ENCODE measurements at regions not wholly inside any gene's neighbourhood (a gene's known extent, or its start where the extent isn't known, plus 50 kb on each side); places are given as distances from the start of the nearest gene placed in this dataset.

DNA sequence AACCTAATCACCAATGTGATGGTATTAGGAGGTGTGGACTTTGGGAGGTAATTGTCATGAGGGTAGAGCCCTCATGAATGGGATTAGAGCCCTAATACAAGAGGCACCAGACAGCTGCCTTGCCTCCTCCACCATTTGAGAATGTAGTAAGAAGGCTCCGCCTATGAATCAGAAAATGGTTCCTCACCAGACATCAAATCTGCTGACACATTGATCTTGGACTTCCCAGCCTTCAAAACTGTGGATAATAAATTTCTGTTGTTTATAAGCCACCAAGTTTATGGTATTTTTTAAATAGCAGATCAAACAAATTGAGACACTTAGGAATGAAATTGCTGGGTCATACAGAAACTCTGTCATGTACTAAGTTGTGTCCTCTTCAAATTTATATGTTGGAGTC is 56.8 kb upstream of the COL6A5 start:
- TF ChIP-seq, protein P1, sequence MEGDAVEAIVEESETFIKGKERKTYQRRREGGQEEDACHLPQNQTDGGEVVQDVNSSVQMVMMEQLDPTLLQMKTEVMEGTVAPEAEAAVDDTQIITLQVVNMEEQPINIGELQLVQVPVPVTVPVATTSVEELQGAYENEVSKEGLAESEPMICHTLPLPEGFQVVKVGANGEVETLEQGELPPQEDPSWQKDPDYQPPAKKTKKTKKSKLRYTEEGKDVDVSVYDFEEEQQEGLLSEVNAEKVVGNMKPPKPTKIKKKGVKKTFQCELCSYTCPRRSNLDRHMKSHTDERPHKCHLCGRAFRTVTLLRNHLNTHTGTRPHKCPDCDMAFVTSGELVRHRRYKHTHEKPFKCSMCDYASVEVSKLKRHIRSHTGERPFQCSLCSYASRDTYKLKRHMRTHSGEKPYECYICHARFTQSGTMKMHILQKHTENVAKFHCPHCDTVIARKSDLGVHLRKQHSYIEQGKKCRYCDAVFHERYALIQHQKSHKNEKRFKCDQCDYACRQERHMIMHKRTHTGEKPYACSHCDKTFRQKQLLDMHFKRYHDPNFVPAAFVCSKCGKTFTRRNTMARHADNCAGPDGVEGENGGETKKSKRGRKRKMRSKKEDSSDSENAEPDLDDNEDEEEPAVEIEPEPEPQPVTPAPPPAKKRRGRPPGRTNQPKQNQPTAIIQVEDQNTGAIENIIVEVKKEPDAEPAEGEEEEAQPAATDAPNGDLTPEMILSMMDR (IDR thresholded peaks at IDR 0.05) = no peak
- TF ChIP-seq POLR2AphosphoS5 (IDR thresholded peaks at IDR 0.05) = no peak
- no peak for TF ChIP-seq POLR2A (IDR thresholded peaks at IDR 0.05)
- TF ChIP-seq EP300 (IDR thresholded peaks at IDR 0.05) = no peak
